HepG2 (cell line): ENCODE measurements at regions not wholly inside any gene's neighbourhood (a gene's known extent, or its start where the extent isn't known, plus 50 kb on each side); places are given as distances from the start of the nearest gene placed in this dataset.

Experiments
- AHR ChIP-seq: IDR thresholded peaks from 2 replicates; pipeline ENCODE4 v1.6.1; 2018; ENCODE audit warnings: missing genetic modification reagents, missing compliant biosample characterization
- ATF7-NPFF ChIP-seq: sonication (generic); formaldehyde crosslinking; IDR thresholded peaks from 2 replicates; pipeline ENCODE4 v1.8.1; 2023; ENCODE audit warnings: mild to moderate bottlenecking, low read depth, missing genetic modification reagents, moderate library complexity
- CHD2 ChIP-seq: IDR thresholded peaks from 2 replicates; pipeline ENCODE4 v1.6.1; 2011; ENCODE audit warnings: low read depth, low read length, improper control_type of control experiment
- CSRNP2 ChIP-seq: sonication (generic); formaldehyde crosslinking; conservative IDR thresholded peaks from 2 replicates; pipeline ENCODE4 v1.8.0; 2022; ENCODE audit warnings: low read depth, missing genetic modification reagents
- ERF ChIP-seq: IDR thresholded peaks from 2 replicates; pipeline ENCODE4 v1.6.1; 2018; ENCODE audit warnings: missing biosample characterization, missing genetic modification reagents
- HNRNPUL1 ChIP-seq: fragments of 200-400 bp; formaldehyde crosslinking; IDR thresholded peaks from 2 replicates; pipeline ENCODE4 v1.6.1; 2017; ENCODE audit warnings: low read depth, mild to moderate bottlenecking, low read length, moderate library complexity
- HOXD1 ChIP-seq: sonication (generic); formaldehyde crosslinking; IDR thresholded peaks from 2 replicates; pipeline ENCODE4 v1.5.0; 2020; ENCODE audit warnings: missing genetic modification reagents
- IRF2 ChIP-seq: IDR thresholded peaks from 2 replicates; pipeline ENCODE4 v1.6.1; 2018; ENCODE audit warnings: missing genetic modification reagents, missing compliant biosample characterization
- JUN ChIP-seq: sonication (generic); formaldehyde crosslinking; IDR thresholded peaks from 2 replicates; pipeline ENCODE4 v1.4.0; 2020; ENCODE audit warnings: mild to moderate bottlenecking, missing genetic modification reagents
- NONO ChIP-seq, 2 experiments: fragments of 450-650 bp in 1 of 2; sonication (generic) in 1 of 2; formaldehyde crosslinking in 1 of 2; IDR thresholded peaks in 1 of 2; conservative IDR thresholded peaks in 1 of 2; 2 replicates each; pipeline versions ENCODE4 v1.6.1 to v1.8.0; 2017 to 2022; ENCODE audit warnings: mild to moderate bottlenecking in 1 of 2, missing genetic modification reagents in 1 of 2, moderate library complexity in 1 of 2
- NR0B2 ChIP-seq: sonication (generic); formaldehyde crosslinking; IDR thresholded peaks from 2 replicates; pipeline ENCODE4 v1.4.0; 2020; ENCODE audit warnings: mild to moderate bottlenecking, missing genetic modification reagents
- RORA ChIP-seq: sonication (generic); formaldehyde crosslinking; IDR thresholded peaks from 2 replicates; pipeline ENCODE4 v1.5.0; 2020; ENCODE audit warnings: mild to moderate bottlenecking, missing genetic modification reagents, moderate library complexity
- ZBTB38 ChIP-seq: sonication (generic); formaldehyde crosslinking; IDR thresholded peaks from 2 replicates; pipeline ENCODE4 v1.5.1; 2020; ENCODE audit warnings: mild to moderate bottlenecking, missing genetic modification reagents
- ZNF232 ChIP-seq: sonication (generic); formaldehyde crosslinking; IDR thresholded peaks from 2 replicates; pipeline ENCODE4 v1.4.0; 2020; ENCODE audit warnings: missing genetic modification reagents, borderline replicate concordance
- ZNF451 ChIP-seq: sonication (generic); formaldehyde crosslinking; IDR thresholded peaks from 2 replicates; pipeline ENCODE4 v1.5.0; 2020; ENCODE audit warnings: mild to moderate bottlenecking, missing genetic modification reagents
- ZNF780A ChIP-seq: sonication (generic); formaldehyde crosslinking; IDR thresholded peaks from 2 replicates; pipeline ENCODE4 v1.8.0; 2022; ENCODE audit warnings: mild to moderate bottlenecking, missing genetic modification reagents, moderate library complexity
- TF ChIP-seq, protein P1 (sequence below), 2 experiments: sonication (generic) in 1 of 2; formaldehyde crosslinking in 1 of 2; IDR thresholded peaks; 2 replicates each; pipeline versions ENCODE4 v1.4.0 to v1.6.1; 2018 to 2020; ENCODE audit warnings: missing genetic modification reagents in 2 of 2, borderline replicate concordance in 1 of 2, low read depth in 1 of 2, mild to moderate bottlenecking in 1 of 2, missing biosample characterization in 1 of 2
- TF ChIP-seq, protein P2 (sequence below): IDR thresholded peaks from 2 replicates; pipeline ENCODE4 v1.4.0; 2020; ENCODE audit warnings: mild to moderate bottlenecking, missing genetic modification reagents
- TF ChIP-seq, protein P3 (sequence below): sonication (generic); formaldehyde crosslinking; IDR thresholded peaks from 2 replicates; pipeline ENCODE4 v1.8.0; 2022; ENCODE audit warnings: missing genetic modification reagents, low read depth, mild to moderate bottlenecking, borderline replicate concordance

DNA sequence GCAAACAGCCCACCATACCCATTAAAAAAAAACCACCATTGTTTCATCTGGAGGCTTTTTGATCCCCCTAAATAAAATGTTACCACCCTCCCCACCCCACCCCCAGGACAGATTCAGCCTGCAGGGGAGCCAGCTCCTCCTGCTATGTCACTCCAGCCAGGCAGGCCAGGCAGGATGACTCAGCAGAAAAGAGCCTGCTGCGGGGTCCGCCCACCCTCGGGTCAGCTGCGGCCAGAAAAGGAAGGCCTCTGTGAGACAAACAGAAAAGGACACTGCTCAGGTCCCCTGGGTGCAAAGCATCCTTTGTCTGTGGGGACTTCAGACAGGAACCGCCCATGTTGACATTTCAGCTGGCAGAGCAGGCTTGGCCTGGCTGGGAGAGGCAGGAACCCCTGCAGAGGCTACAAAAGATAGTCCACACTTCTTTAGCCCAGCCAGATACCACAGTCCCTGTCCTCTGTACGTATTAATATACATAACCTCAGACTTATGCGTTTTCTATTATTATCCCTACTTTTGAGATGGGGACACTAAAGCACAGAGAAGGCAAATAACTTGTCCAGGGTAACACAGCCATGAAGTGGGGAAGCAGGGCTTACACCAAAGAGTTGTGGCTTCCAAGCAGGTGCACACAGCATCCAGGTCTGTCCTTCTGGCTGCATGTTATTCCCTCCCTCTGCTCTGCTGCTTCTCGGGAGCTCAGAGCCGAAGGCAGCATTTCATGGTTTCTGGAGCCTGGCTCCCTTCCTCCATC, 147.7 kb downstream of the CPEB2 start (continued):
- TF ChIP-seq ZNF232 (CRISPR knock-in tag), result no peak
- TF ChIP-seq CSRNP2 (CRISPR knock-in tag), result no peak
- TF ChIP-seq, protein P1, sequence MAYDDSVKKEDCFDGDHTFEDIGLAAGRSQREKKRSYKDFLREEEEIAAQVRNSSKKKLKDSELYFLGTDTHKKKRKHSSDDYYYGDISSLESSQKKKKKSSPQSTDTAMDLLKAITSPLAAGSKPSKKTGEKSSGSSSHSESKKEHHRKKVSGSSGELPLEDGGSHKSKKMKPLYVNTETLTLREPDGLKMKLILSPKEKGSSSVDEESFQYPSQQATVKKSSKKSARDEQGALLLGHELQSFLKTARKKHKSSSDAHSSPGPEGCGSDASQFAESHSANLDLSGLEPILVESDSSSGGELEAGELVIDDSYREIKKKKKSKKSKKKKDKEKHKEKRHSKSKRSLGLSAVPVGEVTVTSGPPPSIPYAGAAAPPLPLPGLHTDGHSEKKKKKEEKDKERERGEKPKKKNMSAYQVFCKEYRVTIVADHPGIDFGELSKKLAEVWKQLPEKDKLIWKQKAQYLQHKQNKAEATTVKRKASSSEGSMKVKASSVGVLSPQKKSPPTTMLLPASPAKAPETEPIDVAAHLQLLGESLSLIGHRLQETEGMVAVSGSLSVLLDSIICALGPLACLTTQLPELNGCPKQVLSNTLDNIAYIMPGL (CRISPR knock-in tag; IDR thresholded peaks at IDR 0.05; ENCODE audit: borderline replicate concordance in 1 of 2, low read depth in 1 of 2), result no peak
- no peak for TF ChIP-seq RORA (CRISPR knock-in tag)
- no peak for TF ChIP-seq NONO (IDR thresholded peaks at IDR 0.05)
- TF ChIP-seq NONO (CRISPR knock-in tag; conservative IDR thresholded peaks at IDR 0.05), result no peak
- no peak for TF ChIP-seq AHR
- TF ChIP-seq ZNF780A (CRISPR knock-in tag), result no peak
- TF ChIP-seq IRF2 (CRISPR knock-in tag), result 0 out of 2 replicates have a peak, but pooled peaks have one; percentile 57
- TF ChIP-seq, protein P2, sequence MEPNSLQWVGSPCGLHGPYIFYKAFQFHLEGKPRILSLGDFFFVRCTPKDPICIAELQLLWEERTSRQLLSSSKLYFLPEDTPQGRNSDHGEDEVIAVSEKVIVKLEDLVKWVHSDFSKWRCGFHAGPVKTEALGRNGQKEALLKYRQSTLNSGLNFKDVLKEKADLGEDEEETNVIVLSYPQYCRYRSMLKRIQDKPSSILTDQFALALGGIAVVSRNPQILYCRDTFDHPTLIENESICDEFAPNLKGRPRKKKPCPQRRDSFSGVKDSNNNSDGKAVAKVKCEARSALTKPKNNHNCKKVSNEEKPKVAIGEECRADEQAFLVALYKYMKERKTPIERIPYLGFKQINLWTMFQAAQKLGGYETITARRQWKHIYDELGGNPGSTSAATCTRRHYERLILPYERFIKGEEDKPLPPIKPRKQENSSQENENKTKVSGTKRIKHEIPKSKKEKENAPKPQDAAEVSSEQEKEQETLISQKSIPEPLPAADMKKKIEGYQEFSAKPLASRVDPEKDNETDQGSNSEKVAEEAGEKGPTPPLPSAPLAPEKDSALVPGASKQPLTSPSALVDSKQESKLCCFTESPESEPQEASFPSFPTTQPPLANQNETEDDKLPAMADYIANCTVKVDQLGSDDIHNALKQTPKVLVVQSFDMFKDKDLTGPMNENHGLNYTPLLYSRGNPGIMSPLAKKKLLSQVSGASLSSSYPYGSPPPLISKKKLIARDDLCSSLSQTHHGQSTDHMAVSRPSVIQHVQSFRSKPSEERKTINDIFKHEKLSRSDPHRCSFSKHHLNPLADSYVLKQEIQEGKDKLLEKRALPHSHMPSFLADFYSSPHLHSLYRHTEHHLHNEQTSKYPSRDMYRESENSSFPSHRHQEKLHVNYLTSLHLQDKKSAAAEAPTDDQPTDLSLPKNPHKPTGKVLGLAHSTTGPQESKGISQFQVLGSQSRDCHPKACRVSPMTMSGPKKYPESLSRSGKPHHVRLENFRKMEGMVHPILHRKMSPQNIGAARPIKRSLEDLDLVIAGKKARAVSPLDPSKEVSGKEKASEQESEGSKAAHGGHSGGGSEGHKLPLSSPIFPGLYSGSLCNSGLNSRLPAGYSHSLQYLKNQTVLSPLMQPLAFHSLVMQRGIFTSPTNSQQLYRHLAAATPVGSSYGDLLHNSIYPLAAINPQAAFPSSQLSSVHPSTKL (CRISPR knock-in tag), result peak; percentile 82
- no peak for TF ChIP-seq ATF7-NPFF (CRISPR knock-in tag)
- no peak for TF ChIP-seq ZNF451 (CRISPR knock-in tag)
- no peak for TF ChIP-seq JUN (CRISPR knock-in tag)
- TF ChIP-seq ZBTB38 (CRISPR knock-in tag), result no peak
- no peak for TF ChIP-seq CHD2
- TF ChIP-seq NR0B2 (CRISPR knock-in tag), result no peak
- TF ChIP-seq HOXD1 (CRISPR knock-in tag), result no peak
- TF ChIP-seq, protein P3, sequence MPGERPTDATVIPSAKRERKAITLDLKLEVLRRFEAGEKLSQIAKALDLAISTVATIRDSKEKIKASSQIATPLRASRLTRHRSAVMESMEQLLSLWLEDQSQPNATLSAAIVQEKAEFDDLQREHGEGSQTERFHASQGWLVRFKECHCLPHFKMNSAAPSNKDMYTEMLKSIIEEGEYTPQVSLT (CRISPR knock-in tag), result no peak
- TF ChIP-seq ERF, result peak; percentile 70; the same call in 1 of the 2 replicates
- no peak for TF ChIP-seq HNRNPUL1
